ENCODE measurements at regions not wholly inside any gene's neighbourhood (a gene's known extent, or its start where the extent isn't known, plus 50 kb on each side); places are given as distances from the start of the nearest gene placed in this dataset.
A peak's percentile ranks its signal among the peaks of the same experiment; 100 is the strongest.

- DNase-seq (ENCODE audit: extremely low spot score, unreplicated experiment): no peak
- H3K9me3 Mint-ChIP-seq: no peaks in the 10 kb centered on the region
- H3K36me3 Mint-ChIP-seq: no peaks in the 10 kb centered on the region
- no peak overlapping the region for H3K27ac Mint-ChIP-seq
- no peak overlapping the region for H3K4me3 Mint-ChIP-seq
- no peak for TF ChIP-seq CTCF (conservative IDR thresholded peaks at IDR 0.05)
- H3K27me3 Mint-ChIP-seq: no peaks in the 10 kb centered on the region
- no peaks in the 10 kb centered on the region for H3K4me1 Mint-ChIP-seq (ENCODE audit: unreplicated experiment)
Observed at GRCh38 chr13:53341144-53341510, 312.5 kb downstream of the OLFM4 start.

GRCh38 chr13:53342623-53343360, 314.2 kb downstream of the OLFM4 start:
- peak; percentile 15 for TF ChIP-seq CTCF (conservative IDR thresholded peaks at IDR 0.05)
- no peak for DNase-seq (ENCODE audit: extremely low spot score, unreplicated experiment)
- Mint-ChIP-seq H3K4me3 (no peak overlapping the region), H3K4me1 (ENCODE audit: unreplicated experiment) (no peaks in the 10 kb centered on the region), H3K9me3 (no peaks in the 10 kb centered on the region), H3K27me3 (no peaks in the 10 kb centered on the region), H3K27ac (no peak overlapping the region), H3K36me3 (no peaks in the 10 kb centered on the region)

DNA sequence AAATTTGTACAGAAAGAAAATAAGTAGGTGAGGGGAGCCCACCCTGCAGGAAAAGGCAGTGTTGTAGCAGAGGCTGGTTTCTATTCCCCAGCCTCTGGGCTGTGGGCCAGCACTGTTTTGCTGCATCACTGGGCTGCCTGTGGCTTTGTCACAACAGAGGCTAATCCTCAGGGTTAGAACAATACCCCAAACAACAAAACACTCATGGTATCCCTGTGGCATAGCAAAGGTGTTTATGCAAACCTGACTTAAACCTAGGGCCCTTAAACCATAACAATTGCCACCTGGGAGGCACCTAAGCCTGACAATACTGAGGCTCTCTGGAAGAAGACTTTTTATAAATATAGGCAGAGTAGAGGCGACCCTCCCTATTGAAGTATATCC, 314.7 kb downstream of the OLFM4 start:
- no peaks in the 10 kb centered on the region for H3K4me1 Mint-ChIP-seq (ENCODE audit: unreplicated experiment)
- H3K27me3 Mint-ChIP-seq: peaks cover 5% of the 10 kb centered on the region
- no peak for DNase-seq (ENCODE audit: extremely low spot score, unreplicated experiment)
- no peak overlapping the region for H3K27ac Mint-ChIP-seq
- TF ChIP-seq CTCF (conservative IDR thresholded peaks at IDR 0.05): no peak
- no peaks in the 10 kb centered on the region for H3K36me3 Mint-ChIP-seq
- H3K9me3 Mint-ChIP-seq: peaks cover 5% of the 10 kb centered on the region
- H3K4me3 Mint-ChIP-seq: no peak overlapping the region

- TF ChIP-seq CTCF (conservative IDR thresholded peaks at IDR 0.05): no peak
- peaks cover 5% of the 10 kb centered on the region for H3K9me3 Mint-ChIP-seq
- H3K27me3 Mint-ChIP-seq: peaks cover 6% of the 10 kb centered on the region
- H3K4me3 Mint-ChIP-seq: no peak overlapping the region
- no peaks in the 10 kb centered on the region for H3K4me1 Mint-ChIP-seq (ENCODE audit: unreplicated experiment)
- H3K36me3 Mint-ChIP-seq: no peaks in the 10 kb centered on the region
- DNase-seq (ENCODE audit: extremely low spot score, unreplicated experiment): no peak
- no peak overlapping the region for H3K27ac Mint-ChIP-seq
Observed at GRCh38 chr13:53351021-53351420, 322.4 kb downstream of the OLFM4 start.

- TF ChIP-seq CTCF (conservative IDR thresholded peaks at IDR 0.05): no peak
- Mint-ChIP-seq H3K4me3 (no peak overlapping the region), H3K9me3 (no peaks in the 10 kb centered on the region), H3K27ac (no peak overlapping the region), H3K4me1 (ENCODE audit: unreplicated experiment) (no peaks in the 10 kb centered on the region), H3K27me3 (peaks cover 6% of the 10 kb centered on the region), H3K36me3 (no peaks in the 10 kb centered on the region)
- no peak for DNase-seq (ENCODE audit: extremely low spot score, unreplicated experiment)
Observed at GRCh38 chr13:53357582-53357981, 329.0 kb downstream of the OLFM4 start.

- peaks cover 3% of the 10 kb centered on the region for H3K27me3 Mint-ChIP-seq
- H3K4me1 Mint-ChIP-seq (ENCODE audit: unreplicated experiment): no peaks in the 10 kb centered on the region
- H3K9me3 Mint-ChIP-seq: no peaks in the 10 kb centered on the region
- DNase-seq (ENCODE audit: extremely low spot score, unreplicated experiment): no peak
- no peak overlapping the region for H3K27ac Mint-ChIP-seq
- H3K36me3 Mint-ChIP-seq: no peaks in the 10 kb centered on the region
- no peak overlapping the region for H3K4me3 Mint-ChIP-seq
- TF ChIP-seq CTCF (conservative IDR thresholded peaks at IDR 0.05): no peak
Observed at GRCh38 chr13:53368948-53369347, 340.3 kb downstream of the OLFM4 start.
